ENCODE measurements at regions not wholly inside any gene's neighbourhood (a gene's known extent, or its start where the extent isn't known, plus 50 kb on each side); places are given as distances from the start of the nearest gene placed in this dataset.

- DNase-seq: no peak
- no peak for TF ChIP-seq CTCF (IDR thresholded peaks at IDR 0.05; ENCODE audit: borderline replicate concordance, extremely low read depth, insufficient read depth)
- Histone ChIP-seq H3K27ac (ENCODE audit: low read depth in 2 of 2, low read length in 2 of 2) (no peak overlapping the region), H3K4me3 (ENCODE audit: low read length in 3 of 3) (no peak overlapping the region), H3K27me3 (ENCODE audit: control insufficient read depth, insufficient read depth, low read length) (no peaks in the 10 kb centered on the region), H3K9me3 (ENCODE audit: control insufficient read depth in 2 of 3, insufficient read depth in 1 of 3, low read length in 3 of 3) (no peaks in the 10 kb centered on the region), H3K9ac (ENCODE audit: low read length in 3 of 3) (no peak overlapping the region), H3K4me1 (ENCODE audit: control insufficient read depth in 2 of 3, insufficient read depth in 2 of 3, low read depth in 1 of 3, low read length in 3 of 3) (no peaks in the 10 kb centered on the region), H3K36me3 (ENCODE audit: control insufficient read depth in 2 of 3, insufficient read depth in 3 of 3, low read length in 3 of 3) (no peaks in the 10 kb centered on the region)
- intact Hi-C loops (cut with DNase I): no loop called here
- FAIRE-seq: no peak
These were observed 530.5 kb downstream of the NTRK2 start for GRCh38 chr9:85199866-85200495.

GRCh38 chr9:85192750-85193149 is 523.2 kb downstream of the NTRK2 start:
- H3K27me3 ChIP-seq (ENCODE audit: control insufficient read depth, insufficient read depth, low read length): no peaks in the 10 kb centered on the region
- DNase-seq (no peak), FAIRE-seq (no peak)

GRCh38 chr9:85186218-85186585 is 516.7 kb downstream of the NTRK2 start:
- Histone ChIP-seq H3K9ac (ENCODE audit: low read length in 3 of 3) (no peak overlapping the region), H3K36me3 (ENCODE audit: control insufficient read depth in 2 of 3, insufficient read depth in 3 of 3, low read length in 3 of 3) (no peaks in the 10 kb centered on the region), H3K9me3 (ENCODE audit: control insufficient read depth in 2 of 3, insufficient read depth in 1 of 3, low read length in 3 of 3) (no peaks in the 10 kb centered on the region), H3K4me3 (ENCODE audit: low read length in 3 of 3) (no peak overlapping the region), H3K27ac (ENCODE audit: low read depth in 2 of 2, low read length in 2 of 2) (no peak overlapping the region), H3K4me1 (ENCODE audit: control insufficient read depth in 2 of 3, insufficient read depth in 2 of 3, low read depth in 1 of 3, low read length in 3 of 3) (no peaks in the 10 kb centered on the region), H3K27me3 (ENCODE audit: control insufficient read depth, insufficient read depth, low read length) (no peaks in the 10 kb centered on the region)
- no peak for TF ChIP-seq CTCF (IDR thresholded peaks at IDR 0.05; ENCODE audit: borderline replicate concordance, extremely low read depth, insufficient read depth)
- FAIRE-seq: no peak
- intact Hi-C loops (cut with DNase I): no loop called here
- no peak for DNase-seq

More at GRCh38 chr9:85192750-85193149, 523.2 kb downstream of the NTRK2 start:
- no peak overlapping the region for H3K27ac ChIP-seq (ENCODE audit: low read depth in 2 of 2, low read length in 2 of 2)
- H3K4me3 ChIP-seq (ENCODE audit: low read length in 3 of 3): no peak overlapping the region
- no peaks in the 10 kb centered on the region for H3K4me1 ChIP-seq (ENCODE audit: control insufficient read depth in 2 of 3, insufficient read depth in 2 of 3, low read depth in 1 of 3, low read length in 3 of 3)
- intact Hi-C loops (cut with DNase I): no loop called here
- no peak for TF ChIP-seq CTCF (IDR thresholded peaks at IDR 0.05; ENCODE audit: borderline replicate concordance, extremely low read depth, insufficient read depth)
- no peaks in the 10 kb centered on the region for H3K36me3 ChIP-seq (ENCODE audit: control insufficient read depth in 2 of 3, insufficient read depth in 3 of 3, low read length in 3 of 3)
- H3K9me3 ChIP-seq (ENCODE audit: control insufficient read depth in 2 of 3, insufficient read depth in 1 of 3, low read length in 3 of 3): no peaks in the 10 kb centered on the region
- H3K9ac ChIP-seq (ENCODE audit: low read length in 3 of 3): no peak overlapping the region
